ENCODE measurements at regions not wholly inside any gene's neighbourhood (a gene's known extent, or its start where the extent isn't known, plus 50 kb on each side); places are given as distances from the start of the nearest gene placed in this dataset.

- no peak for DNase-seq
These were observed 189.3 kb upstream of the ARG1 start for GRCh38 chr6:131383421-131384411.

GRCh38 chr6:131387562-131388447 lies 185.2 kb upstream of the ARG1 start:
- DNase-seq, result no peak

- no peak for DNase-seq
These were observed 182.7 kb upstream of the ARG1 start for GRCh38 chr6:131390322-131390721.

GRCh38 chr6:131391116-131391515 lies 181.9 kb upstream of the ARG1 start:
- no peak for DNase-seq

GRCh38 chr6:131393433-131393832 lies 179.6 kb upstream of the ARG1 start:
- no peak for DNase-seq

- DNase-seq, result no peak
These were observed 178.1 kb upstream of the ARG1 start for GRCh38 chr6:131394768-131395432.

- DNase-seq, result no peak
These were observed 174.8 kb upstream of the ARG1 start for GRCh38 chr6:131398176-131398575.

- no peak for DNase-seq
These were observed 173.6 kb upstream of the ARG1 start for GRCh38 chr6:131399433-131399832.

- DNase-seq, result no peak
These were observed 172.8 kb upstream of the ARG1 start for GRCh38 chr6:131400054-131400778.

GRCh38 chr6:131400779-131401496 lies 172.1 kb upstream of the ARG1 start:
- DNase-seq, result no peak

- no peak for DNase-seq
These were observed 164.2 kb upstream of the ARG1 start for GRCh38 chr6:131408811-131409210.

GRCh38 chr6:131410785-131411184 lies 162.2 kb upstream of the ARG1 start:
- DNase-seq, result no peak

GRCh38 chr6:131412960-131413830 lies 159.8 kb upstream of the ARG1 start:
- DNase-seq, result no peak

GRCh38 chr6:131413831-131414191 lies 159.2 kb upstream of the ARG1 start:
- DNase-seq, result no peak

GRCh38 chr6:131414956-131415355 lies 158.1 kb upstream of the ARG1 start:
- DNase-seq, result no peak

- DNase-seq, result no peak
These were observed 154.6 kb upstream of the ARG1 start for GRCh38 chr6:131418441-131418840.

GRCh38 chr6:131419702-131420101 lies 153.3 kb upstream of the ARG1 start:
- DNase-seq, result no peak

GRCh38 chr6:131424016-131424415 lies 149.0 kb upstream of the ARG1 start:
- no peak for DNase-seq

GRCh38 chr6:131424475-131424874 lies 148.6 kb upstream of the ARG1 start:
- no peak for DNase-seq

- DNase-seq, result no peak
These were observed 145.5 kb upstream of the ARG1 start for GRCh38 chr6:131427434-131428058.
